22Rv1 (cell line): ENCODE measurements at regions not wholly inside any gene's neighbourhood (a gene's known extent, or its start where the extent isn't known, plus 50 kb on each side); places are given as distances from the start of the nearest gene placed in this dataset.

Experiments used
- CTCF ChIP-seq: fragments of 450-650 bp; IDR thresholded peaks from 2 replicates; pipeline ENCODE4 v1.5.1; 2017; ENCODE audit warnings: mild to moderate bottlenecking
- ZFX ChIP-seq: fragments of 450-650 bp; IDR thresholded peaks from 2 replicates; pipeline ENCODE4 v1.6.1; 2017; ENCODE audit warnings: antibody characterized with exemption, borderline replicate concordance

GRCh38 chr5:104372796-104373195, 810.2 kb upstream of the NUDT12 start:
- no peak for TF ChIP-seq CTCF
- TF ChIP-seq ZFX, result no peak
